ENCODE measurements at regions not wholly inside any gene's neighbourhood (a gene's known extent, or its start where the extent isn't known, plus 50 kb on each side); places are given as distances from the start of the nearest gene placed in this dataset.

- no peak for DNase-seq (ENCODE audit: low spot score)
Measured at GRCh38 chr4:3683744-3684421, 82.3 kb upstream of the ADRA2C start.

GRCh38 chr4:3683077-3683743 is 83.0 kb upstream of the ADRA2C start:
- DNase-seq (ENCODE audit: low spot score) = no peak

DNA sequence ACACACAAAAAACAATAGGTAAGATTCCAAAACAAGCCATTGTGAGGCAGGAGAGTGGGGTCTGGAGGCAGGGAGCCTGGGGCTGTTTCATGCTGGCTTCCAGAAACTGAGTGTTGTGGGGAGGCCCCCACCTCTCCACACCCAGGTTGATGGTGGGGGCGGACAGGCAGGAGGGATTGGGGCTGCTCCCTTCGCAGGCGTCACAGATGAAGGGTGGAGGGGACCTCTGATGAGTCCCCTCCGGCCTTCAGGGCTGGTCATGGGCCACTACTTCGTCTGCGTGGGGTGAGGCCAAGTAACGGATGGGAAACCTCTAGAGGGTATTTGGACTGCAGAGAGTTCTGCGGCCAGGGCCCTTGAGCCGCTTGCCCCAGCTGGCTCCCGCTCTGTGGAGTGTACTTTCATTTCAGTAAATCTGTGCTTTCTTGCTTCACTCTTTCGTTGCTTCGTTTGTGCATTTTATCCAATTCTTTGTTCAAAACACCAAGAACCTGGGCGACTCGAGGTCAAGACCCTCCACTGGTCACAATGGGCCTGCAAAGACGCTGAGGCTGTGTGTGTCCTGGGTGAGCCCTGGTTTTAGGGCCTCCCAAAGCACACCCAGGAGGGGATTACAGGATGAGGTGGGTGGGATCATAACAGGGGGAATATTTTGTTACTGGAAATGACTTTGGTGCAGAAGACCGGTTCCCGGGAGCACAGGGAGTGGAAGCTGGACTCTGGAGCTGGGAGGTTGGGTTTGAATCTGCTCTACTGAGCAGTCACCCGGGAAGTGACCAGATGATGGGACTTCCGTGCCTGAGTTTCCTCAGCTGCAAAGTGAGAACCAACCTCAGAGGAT is 83.7 kb upstream of the ADRA2C start:
- DNase-seq (ENCODE audit: low spot score) = no peak

DNA sequence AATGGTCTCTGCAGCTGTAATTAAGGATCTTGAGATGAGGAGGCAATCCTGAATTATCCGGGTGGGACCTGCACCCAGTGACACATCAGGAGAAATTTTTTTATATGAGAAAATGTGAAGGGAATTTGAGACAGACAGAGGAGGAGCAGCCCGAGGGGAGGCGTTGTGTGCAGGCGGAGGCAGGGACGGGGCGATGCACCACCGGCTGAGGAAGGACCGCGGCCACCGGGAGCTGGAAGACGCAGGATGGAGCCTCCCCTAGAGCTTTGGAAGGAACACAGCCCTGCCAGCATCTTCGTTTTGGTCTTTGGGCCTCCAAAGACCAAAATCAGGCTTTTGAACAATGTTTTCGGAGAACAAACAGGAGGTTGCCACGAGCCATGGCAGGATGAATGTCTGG is 85.0 kb upstream of the ADRA2C start:
- no peak for DNase-seq (ENCODE audit: low spot score)

DNA sequence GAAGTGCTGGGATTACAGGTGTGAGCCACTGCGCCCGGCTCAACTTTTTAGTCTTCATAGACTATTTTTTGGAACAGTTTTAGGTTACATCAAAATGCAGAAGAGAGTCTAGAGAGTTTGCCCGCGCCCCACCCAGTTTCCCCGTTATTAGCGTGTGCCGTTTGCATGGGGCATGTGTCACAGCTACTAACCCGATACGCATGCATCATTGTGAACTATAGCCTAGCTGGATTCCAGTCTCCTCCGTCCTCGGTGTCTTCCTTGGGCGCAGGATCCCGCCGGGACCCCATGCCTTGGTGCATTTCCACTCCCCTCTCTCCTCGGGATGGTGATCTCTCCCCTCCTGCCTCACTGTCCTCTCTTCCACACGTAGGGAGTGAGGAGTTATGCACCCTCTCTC is 85.5 kb upstream of the ADRA2C start:
- no peak for DNase-seq (ENCODE audit: low spot score)

DNA sequence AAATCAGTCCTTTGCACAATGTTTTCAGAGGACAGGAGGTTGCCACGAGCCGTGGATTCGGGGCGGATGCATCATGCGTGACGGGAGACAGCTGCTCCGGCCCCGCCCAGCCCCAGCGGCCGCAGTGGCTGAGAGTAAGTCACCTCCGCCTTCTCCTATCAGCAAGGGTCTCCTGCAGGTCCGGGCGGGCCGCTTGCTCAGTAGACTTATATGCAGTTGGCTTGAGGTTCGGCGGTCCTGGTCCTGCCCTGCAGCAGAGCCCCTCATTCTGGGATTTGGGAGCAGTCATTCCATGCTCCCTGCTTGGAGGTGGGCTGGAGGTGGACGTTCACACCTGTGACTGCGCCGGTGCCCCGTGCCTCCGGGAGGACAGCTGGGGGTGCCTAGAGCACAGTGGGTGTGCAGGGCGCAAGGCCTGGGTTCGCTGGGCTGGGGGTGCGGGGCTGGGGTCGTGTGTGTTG is 86.3 kb upstream of the ADRA2C start:
- peak; percentile 17 for DNase-seq (ENCODE audit: low spot score)

GRCh38 chr4:3679071-3679825 is 86.9 kb upstream of the ADRA2C start:
- no peak for DNase-seq (ENCODE audit: low spot score)

- DNase-seq (ENCODE audit: low spot score) = no peak
Measured at GRCh38 chr4:3677748-3678070, 88.5 kb upstream of the ADRA2C start.

- no peak for DNase-seq (ENCODE audit: low spot score)
Measured at GRCh38 chr4:3676907-3677747, 89.1 kb upstream of the ADRA2C start.

- no peak for DNase-seq (ENCODE audit: low spot score)
Measured at GRCh38 chr4:3676196-3676595, 90.0 kb upstream of the ADRA2C start.

DNA sequence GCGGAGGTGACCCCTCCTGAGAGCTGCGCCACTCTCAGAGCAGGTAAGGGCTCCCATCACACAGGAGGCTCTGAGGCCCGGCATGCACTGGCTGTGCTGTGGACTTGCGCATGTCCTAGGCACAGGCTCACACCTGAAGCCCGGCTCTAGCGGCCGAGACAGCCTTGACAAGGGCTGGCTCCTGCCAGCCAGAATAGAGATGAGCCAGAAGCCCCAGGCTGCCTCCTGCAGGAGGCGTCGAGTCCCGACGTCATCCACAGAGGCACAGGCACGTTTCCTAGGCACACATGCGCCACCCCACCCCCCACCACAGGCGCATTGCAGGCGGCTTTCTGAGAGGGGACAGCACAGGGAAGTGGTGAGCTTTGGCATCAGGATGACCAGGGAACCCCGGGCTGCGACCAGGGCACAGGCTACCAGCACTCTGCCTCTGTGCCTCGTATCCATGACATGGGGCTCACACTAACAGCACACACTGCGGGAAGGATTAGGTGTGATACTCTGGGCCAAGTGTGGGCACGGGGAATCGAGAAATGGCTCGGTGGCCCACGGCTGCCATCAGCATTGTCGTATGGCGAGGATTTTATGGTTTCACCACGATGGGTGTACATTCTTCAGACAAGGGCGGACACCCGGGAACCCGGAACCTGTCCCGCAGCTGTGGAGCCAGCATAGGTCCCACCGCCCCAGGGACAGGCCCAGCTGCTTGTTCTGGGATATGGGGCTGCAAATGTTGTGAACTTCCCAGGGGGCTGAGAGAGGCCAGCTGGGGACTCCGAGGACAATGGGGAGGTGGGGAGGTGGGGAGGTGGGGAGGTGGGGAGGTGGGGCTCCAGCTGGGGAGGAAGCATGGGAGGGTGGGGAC is 90.7 kb upstream of the ADRA2C start:
- no peak for DNase-seq (ENCODE audit: low spot score)

- no peak for DNase-seq (ENCODE audit: low spot score)
Measured at GRCh38 chr4:3674479-3674851, 91.7 kb upstream of the ADRA2C start.

DNA sequence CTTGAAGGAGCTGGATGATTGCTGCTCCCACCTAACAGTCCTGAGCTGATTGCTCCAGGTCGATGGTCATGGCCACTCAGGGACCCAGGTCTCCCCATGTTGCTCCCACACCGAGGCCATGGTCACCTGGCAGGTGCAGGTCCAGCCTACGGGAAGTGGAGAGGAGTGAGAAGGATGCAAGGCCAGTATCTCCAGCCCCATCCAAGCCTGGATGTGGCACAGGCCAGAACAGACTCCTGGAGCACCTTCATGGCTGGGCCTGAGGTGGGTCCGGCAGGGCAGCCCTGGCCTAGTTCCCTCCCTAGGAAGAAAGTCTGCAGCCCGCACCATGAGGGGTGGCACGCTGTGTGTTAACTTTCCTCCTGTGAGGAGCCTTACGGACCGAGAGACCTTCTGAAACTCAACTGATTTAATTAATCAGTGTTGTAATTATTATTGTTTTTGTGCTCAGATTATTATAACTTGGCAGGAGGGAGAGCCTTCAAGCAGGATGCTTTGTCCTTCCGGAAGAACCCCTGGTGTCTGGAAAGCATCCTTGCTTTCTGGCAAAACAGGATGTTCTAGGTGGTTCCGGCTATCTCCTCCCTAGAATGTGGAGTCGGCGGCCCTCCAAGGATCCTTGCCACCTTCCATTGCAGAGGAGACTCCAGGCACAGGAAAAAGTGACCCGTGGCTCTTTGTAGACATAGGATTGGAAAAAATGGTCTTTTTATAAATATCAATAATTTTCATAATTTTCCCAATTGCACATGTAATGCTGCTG is 92.3 kb upstream of the ADRA2C start:
- no peak for DNase-seq (ENCODE audit: low spot score)

- DNase-seq (ENCODE audit: low spot score) = no peak
Measured at GRCh38 chr4:3673176-3673575, 93.0 kb upstream of the ADRA2C start.

GRCh38 chr4:3672465-3672831 is 93.7 kb upstream of the ADRA2C start:
- DNase-seq (ENCODE audit: low spot score) = no peak

- no peak for DNase-seq (ENCODE audit: low spot score)
Measured at GRCh38 chr4:3671571-3672464, 94.4 kb upstream of the ADRA2C start.

GRCh38 chr4:3670521-3671519 is 95.4 kb upstream of the ADRA2C start:
- no peak for DNase-seq (ENCODE audit: low spot score)

GRCh38 chr4:3669553-3669949 is 96.6 kb upstream of the ADRA2C start:
- DNase-seq (ENCODE audit: low spot score) = no peak

All from kidney tubule cell (primary cell).